Gastroesophageal sphincter (tissue), 4 donors: ENCODE measurements at regions not wholly inside any gene's neighbourhood (a gene's known extent, or its start where the extent isn't known, plus 50 kb on each side); places are given as distances from the start of the nearest gene placed in this dataset.

Experiments used
- ATAC-seq: fragments of 150-250 bp; one replicate; pipeline ENCODE4 v1.9.1; 2016; ENCODE audit warnings: mild to moderate bottlenecking, moderate library complexity
- H3K27ac ChIP-seq, 4 donors: fragments of 200-600 bp; sonication (generic) in 3 of 4; 1 replicate in 3 of 4; 2 replicates in 1 of 4; pipeline ENCODE4 v1.5.1; 2016 to 2019
- H3K27me3 ChIP-seq: fragments of 200-600 bp; sonication (generic); one replicate; pipeline ENCODE4 v1.5.1; 2019
- H3K36me3 ChIP-seq, 2 donors: fragments of 200-600 bp; sonication (generic); one replicate each; pipeline ENCODE4 v1.5.1; 2019; ENCODE audit warnings: control low read depth in 1 of 2
- H3K4me1 ChIP-seq, 3 donors: fragments of 200-600 bp; sonication (generic); 1 replicate in 2 of 3; 2 replicates in 1 of 3; pipeline ENCODE4 v1.5.1; 2016 to 2019; ENCODE audit warnings: control low read depth in 2 of 3
- H3K4me3 ChIP-seq, 2 donors: fragments of 200-600 bp; sonication (generic); one replicate each; pipeline ENCODE4 v1.5.1; 2019; ENCODE audit warnings: mild to moderate bottlenecking in 1 of 2, moderate library complexity in 1 of 2
- H3K9me3 ChIP-seq, 3 donors: fragments of 200-600 bp; sonication (generic); one replicate each; pipeline ENCODE4 v1.5.1; 2017 to 2019; ENCODE audit warnings: control low read depth in 2 of 3
- CTCF ChIP-seq, 4 experiments: fragments of 200-600 bp in 2 of 4; fragments of 450-650 bp in 2 of 4; sonication (generic) in 1 of 4; IDR thresholded peaks; one replicate each; pipeline ENCODE4 v1.5.1; 2017 to 2019; ENCODE audit warnings: antibody characterized with exemption in 4 of 4, mild to moderate bottlenecking in 2 of 4, moderate library complexity in 2 of 4
- EP300 ChIP-seq: sonication (generic); formaldehyde crosslinking; IDR thresholded peaks from one replicate; pipeline ENCODE4 v1.6.1; 2017; ENCODE audit warnings: antibody characterized with exemption, mild to moderate bottlenecking
- POLR2A ChIP-seq, 2 donors: fragments of 450-650 bp; IDR thresholded peaks; one replicate each; pipeline ENCODE4 v1.6.1; 2017; ENCODE audit warnings: antibody characterized with exemption in 2 of 2, mild to moderate bottlenecking in 2 of 2, moderate library complexity in 1 of 2
- POLR2AphosphoS5 ChIP-seq: sonication (generic); formaldehyde crosslinking; IDR thresholded peaks from one replicate; pipeline ENCODE4 v1.6.1; 2017; ENCODE audit warnings: antibody characterized with exemption
- WGBS, 2 donors: methylation state at CpG; one replicate each; pipeline ENCODE4 v1.1.5; 2018; ENCODE audit warnings: low coverage in 1 of 2; 5-methylcytosine and 5-hydroxymethylcytosine counted together

- Histone ChIP-seq H3K27ac (no peak overlapping the region), H3K27me3 (no peaks in the 10 kb centered on the region), H3K4me1 (no peaks in the 10 kb centered on the region), H3K4me3 (no peak overlapping the region), H3K9me3 (peaks cover 0 to 7% (median 0%) of the 10 kb centered on the region in 3 donors), H3K36me3 (no peaks in the 10 kb centered on the region)
- TF ChIP-seq CTCF (IDR thresholded peaks at IDR 0.05) (no peak), POLR2AphosphoS5 (no peak), POLR2A (IDR thresholded peaks at IDR 0.05) (no peak), EP300 (no peak)
- ATAC-seq: no peak
Observed at GRCh38 chr4:12595986-12596385, 888.2 kb downstream of the RAB28 start.

DNA sequence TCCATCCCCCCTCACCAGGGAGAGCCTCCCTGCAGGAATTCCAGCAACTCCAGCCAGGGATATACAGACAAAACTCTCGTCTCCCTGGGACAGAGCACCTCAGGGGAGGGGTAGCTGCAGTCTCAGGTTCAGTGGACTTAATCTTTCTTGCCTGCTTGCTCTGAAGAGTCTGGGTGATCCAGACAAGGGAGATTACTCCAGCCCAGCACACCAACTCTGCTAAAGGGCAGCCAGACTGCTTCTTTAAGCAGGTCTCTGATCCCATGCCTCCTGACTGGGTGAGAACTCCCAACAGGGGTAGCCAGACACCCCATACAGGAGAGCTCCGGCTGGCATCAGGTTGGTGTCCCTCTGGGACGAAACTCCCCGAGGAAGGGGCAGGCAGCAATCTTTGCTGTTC is 888.7 kb downstream of the RAB28 start:
- no CpG with 5 or more reads among the region's 4 CpGs for WGBS, 2 donors
- Histone ChIP-seq H3K4me1 (no peaks in the 10 kb centered on the region), H3K27me3 (no peaks in the 10 kb centered on the region), H3K36me3 (no peaks in the 10 kb centered on the region), H3K4me3 (no peak overlapping the region), H3K9me3 (peaks cover 0 to 7% (median 0%) of the 10 kb centered on the region in 3 donors), H3K27ac (no peak overlapping the region)
- TF ChIP-seq POLR2AphosphoS5 (no peak), EP300 (no peak), POLR2A (IDR thresholded peaks at IDR 0.05) (no peak), CTCF (IDR thresholded peaks at IDR 0.05) (no peak)
- ATAC-seq: no peak

DNA sequence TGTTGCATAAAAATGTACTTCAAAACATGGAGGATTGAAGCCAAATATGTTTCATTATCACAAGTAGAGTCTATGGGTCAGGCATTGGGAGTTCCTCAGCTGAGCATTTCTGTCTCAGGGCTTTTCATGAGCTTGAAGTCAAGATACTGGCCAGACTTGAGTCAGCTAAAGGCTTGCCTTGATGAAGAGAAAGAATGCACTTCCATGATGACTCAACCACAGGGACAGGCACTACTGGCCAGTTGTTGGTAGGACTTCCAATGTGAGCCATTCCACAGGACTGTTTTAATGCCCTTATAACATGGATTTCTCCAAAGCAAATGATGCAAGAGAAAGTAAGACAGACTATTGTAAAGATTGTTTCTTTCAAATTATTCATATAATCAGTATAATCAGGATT is 895.6 kb downstream of the RAB28 start:
- TF ChIP-seq POLR2A (IDR thresholded peaks at IDR 0.05): no peak
- no peak for TF ChIP-seq EP300
- TF ChIP-seq CTCF (IDR thresholded peaks at IDR 0.05): no peak
- no peak for TF ChIP-seq POLR2AphosphoS5

GRCh38 chr4:12586242-12587006 is 897.7 kb downstream of the RAB28 start:
- Histone ChIP-seq H3K4me3 (no peak overlapping the region), H3K9me3 (no peaks in the 10 kb centered on the region), H3K36me3 (no peaks in the 10 kb centered on the region), H3K27ac (no peak overlapping the region), H3K27me3 (no peaks in the 10 kb centered on the region), H3K4me1 (no peaks in the 10 kb centered on the region)
- TF ChIP-seq POLR2A (IDR thresholded peaks at IDR 0.05) (no peak), EP300 (no peak), CTCF (IDR thresholded peaks at IDR 0.05) (no peak), POLR2AphosphoS5 (no peak)
- ATAC-seq: no peak
- 70 to 78% methylated on average over 6 of the region's 6 CpGs for WGBS, 2 donors

More for the DNA sequence above, 895.6 kb downstream of the RAB28 start:
- no peak for ATAC-seq
- Histone ChIP-seq H3K36me3 (no peaks in the 10 kb centered on the region), H3K9me3 (no peaks in the 10 kb centered on the region), H3K4me1 (no peaks in the 10 kb centered on the region), H3K27ac (no peak overlapping the region), H3K27me3 (no peaks in the 10 kb centered on the region), H3K4me3 (no peak overlapping the region)

- H3K36me3 ChIP-seq: no peaks in the 10 kb centered on the region
- no peaks in the 10 kb centered on the region for H3K4me1 ChIP-seq
- H3K9me3 ChIP-seq: no peaks in the 10 kb centered on the region
- no peak for ATAC-seq
- no peak overlapping the region for H3K4me3 ChIP-seq
- no peak overlapping the region for H3K27ac ChIP-seq
- no peaks in the 10 kb centered on the region for H3K27me3 ChIP-seq
- 46 to 56% methylated on average over 4 of the region's 4 CpGs for WGBS, 2 donors
- TF ChIP-seq POLR2A (IDR thresholded peaks at IDR 0.05) (no peak), POLR2AphosphoS5 (no peak), EP300 (no peak), CTCF (IDR thresholded peaks at IDR 0.05) (no peak)
Observed at GRCh38 chr4:12584116-12584875, 899.8 kb downstream of the RAB28 start.
